IgD-negative memory B cell (primary cell): ENCODE measurements at regions not wholly inside any gene's neighbourhood (a gene's known extent, or its start where the extent isn't known, plus 50 kb on each side); places are given as distances from the start of the nearest gene placed in this dataset.

Experiments used
- H3K27ac Mint-ChIP-seq, 3 donors: one replicate each; pipeline ENCODE4 v1.8.0; 2020 to 2022; ENCODE audit warnings: mild to moderate bottlenecking in 3 of 3, mixed read lengths in 3 of 3, moderate library complexity in 1 of 3
- H3K27me3 Mint-ChIP-seq: one replicate; pipeline ENCODE4 v1.8.0; 2021; ENCODE audit warnings: mixed read lengths
- H3K36me3 Mint-ChIP-seq: one replicate; pipeline ENCODE4 v1.8.0; 2020; ENCODE audit warnings: mild to moderate bottlenecking, mixed read lengths
- H3K4me1 Mint-ChIP-seq, 3 donors: one replicate each; pipeline ENCODE4 v1.8.0; 2020 to 2022; ENCODE audit warnings: mixed read lengths in 3 of 3, mild to moderate bottlenecking in 1 of 3
- H3K4me3 Mint-ChIP-seq, 4 donors: one replicate each; pipeline ENCODE4 v1.8.0; 2020 to 2022; ENCODE audit warnings: mild to moderate bottlenecking in 4 of 4, mixed read lengths in 4 of 4, moderate library complexity in 3 of 4
- H3K9me3 Mint-ChIP-seq, 3 donors: one replicate each; pipeline ENCODE4 v1.8.0; 2020 to 2021; ENCODE audit warnings: mixed read lengths in 3 of 3, mild to moderate bottlenecking in 1 of 3

DNA sequence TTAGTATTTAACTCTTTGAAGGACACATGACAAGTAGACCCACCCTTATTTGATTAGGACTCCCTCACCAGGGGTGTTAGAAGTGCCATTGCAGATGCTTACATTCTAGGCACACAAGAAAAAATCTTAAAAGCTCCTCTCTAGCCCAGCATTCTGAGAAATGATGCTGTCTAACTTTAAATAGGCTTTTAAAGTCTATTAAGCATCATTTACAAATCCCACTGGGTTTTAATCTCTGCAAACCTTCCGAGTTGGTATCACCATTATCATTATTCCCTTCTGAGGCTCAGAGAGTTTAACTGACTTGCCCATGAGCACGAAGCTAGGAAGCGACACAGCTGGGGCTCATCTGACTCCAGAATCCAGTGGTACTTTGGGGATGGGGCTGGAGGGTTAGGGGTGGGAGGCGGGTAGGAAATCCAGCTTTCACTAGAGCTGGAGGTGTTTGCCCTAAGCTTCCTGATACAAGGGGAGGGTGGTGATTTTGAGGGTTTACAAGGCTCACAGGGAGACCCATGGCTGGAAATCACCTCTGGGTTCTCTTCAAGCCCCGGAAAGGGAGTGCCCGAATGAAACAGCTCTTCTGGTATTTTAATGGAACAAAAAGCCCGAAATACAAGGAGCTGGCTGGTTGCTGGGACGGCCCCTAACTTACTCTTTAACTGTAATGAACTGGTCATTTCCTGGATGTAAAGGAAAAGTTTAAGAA lies 109.2 kb upstream of the FUT8 start:
- no peaks in the 10 kb centered on the region for H3K9me3 Mint-ChIP-seq
- no peaks in the 10 kb centered on the region for H3K27me3 Mint-ChIP-seq
- peak overlapping the region; percentile 82 to 99 (median 96) for H3K27ac Mint-ChIP-seq
- H3K4me1 Mint-ChIP-seq, result peaks cover 62 to 68% (median 66%) of the 10 kb centered on the region in 3 donors
- H3K4me3 Mint-ChIP-seq, result peak overlapping the region; percentile 73 to 91 (median 80)
- peaks cover 6% of the 10 kb centered on the region for H3K36me3 Mint-ChIP-seq

DNA sequence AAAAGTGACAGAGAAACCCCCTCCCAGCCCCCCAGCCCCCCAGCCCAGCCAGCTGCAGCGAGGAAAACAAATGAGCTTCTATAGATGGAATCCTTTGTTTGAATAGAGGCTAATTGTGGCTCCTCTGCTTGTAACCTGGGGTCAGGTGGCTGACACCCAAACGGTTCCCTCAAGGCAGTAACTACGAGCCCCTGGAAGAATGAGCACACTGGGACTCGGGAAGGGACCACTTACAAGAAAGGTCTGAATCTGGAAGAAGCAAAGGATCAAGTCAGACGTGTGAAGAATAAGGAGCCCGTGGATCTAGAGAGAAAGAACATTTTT lies 108.7 kb upstream of the FUT8 start:
- peaks cover 65 to 68% (median 67%) of the 10 kb centered on the region in 3 donors for H3K4me1 Mint-ChIP-seq
- H3K27me3 Mint-ChIP-seq, result no peaks in the 10 kb centered on the region
- H3K36me3 Mint-ChIP-seq, result peaks cover 6% of the 10 kb centered on the region
- peak overlapping the region; percentile 82 to 99 (median 96) for H3K27ac Mint-ChIP-seq
- peak overlapping the region; percentile 73 to 91 (median 80) for H3K4me3 Mint-ChIP-seq
- H3K9me3 Mint-ChIP-seq, result no peaks in the 10 kb centered on the region

DNA sequence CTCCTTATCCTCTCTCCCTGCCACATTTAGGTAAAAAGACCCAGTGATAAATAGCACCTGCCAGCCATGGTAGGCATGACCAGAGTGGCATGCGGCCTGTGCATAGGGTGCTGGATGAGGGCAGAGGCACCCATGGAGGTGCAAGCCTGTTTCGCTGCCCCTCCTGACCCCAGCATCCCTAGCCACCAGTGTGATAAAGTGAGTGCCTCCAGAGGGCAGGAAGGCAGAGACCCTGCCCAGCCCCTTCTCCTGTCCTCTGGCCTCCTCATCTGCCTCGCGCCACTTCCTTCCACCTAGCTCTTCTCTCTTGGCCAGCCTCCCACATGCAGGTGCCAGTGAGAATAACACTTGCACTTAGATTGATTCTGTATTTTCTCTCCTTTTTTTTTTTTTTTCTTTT lies 108.3 kb upstream of the FUT8 start:
- Mint-ChIP-seq H3K27me3 (no peaks in the 10 kb centered on the region), H3K9me3 (no peaks in the 10 kb centered on the region), H3K4me1 (peaks cover 65 to 69% (median 67%) of the 10 kb centered on the region in 3 donors), H3K27ac (peak overlapping the region; percentile 82 to 99 (median 96)), H3K36me3 (peaks cover 6% of the 10 kb centered on the region), H3K4me3 (peak overlapping the region; percentile 61 to 87 (median 74))

DNA sequence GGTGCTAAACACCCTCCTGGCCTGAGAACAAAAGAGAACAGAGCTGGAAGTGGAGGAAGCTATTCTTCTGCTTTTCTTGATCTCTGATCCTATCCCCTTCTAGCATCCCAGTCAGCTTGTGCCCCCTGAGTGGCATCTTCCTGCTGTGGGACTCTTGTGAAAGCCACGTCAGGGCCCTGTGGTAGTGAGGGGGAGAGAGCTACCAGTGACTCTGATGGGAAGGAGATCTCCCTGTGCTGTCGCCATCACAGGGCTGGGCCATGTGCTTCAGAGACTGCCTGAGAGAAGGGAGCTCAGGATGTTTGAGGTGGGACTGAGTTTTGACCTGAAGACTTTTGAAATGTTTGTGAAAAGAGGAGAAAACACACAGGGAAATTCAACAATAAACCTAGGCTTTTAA lies 107.6 kb upstream of the FUT8 start:
- H3K4me3 Mint-ChIP-seq, result peak overlapping the region; percentile 39 to 87 (median 80)
- H3K9me3 Mint-ChIP-seq, result no peaks in the 10 kb centered on the region
- no peaks in the 10 kb centered on the region for H3K27me3 Mint-ChIP-seq
- H3K36me3 Mint-ChIP-seq, result peaks cover 6% of the 10 kb centered on the region
- peak overlapping the region; percentile 82 to 99 (median 96) for H3K27ac Mint-ChIP-seq
- peaks cover 61 to 62% (median 62%) of the 10 kb centered on the region in 3 donors for H3K4me1 Mint-ChIP-seq

DNA sequence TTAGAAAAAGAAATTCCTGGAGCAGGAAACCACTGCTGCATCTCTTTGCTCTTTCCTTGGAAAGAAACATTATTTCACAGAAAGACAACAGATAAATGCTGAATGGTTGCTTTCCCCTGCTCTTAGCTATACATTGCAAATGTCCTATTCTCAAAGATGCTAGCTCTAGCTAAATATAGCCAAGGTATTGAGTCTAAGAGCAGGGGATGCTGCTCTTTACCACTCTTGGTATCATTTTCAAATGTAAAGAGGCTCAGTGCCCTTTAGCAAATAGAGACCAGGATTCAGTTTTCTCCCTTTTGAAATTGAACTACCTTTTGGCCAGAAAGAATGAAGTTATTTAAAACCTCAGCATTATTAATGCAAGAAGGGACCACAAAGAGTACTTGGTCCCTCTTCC lies 104.0 kb upstream of the FUT8 start:
- peak overlapping the region in 2 of 3 donors; percentile 46 to 70 for H3K27ac Mint-ChIP-seq

DNA sequence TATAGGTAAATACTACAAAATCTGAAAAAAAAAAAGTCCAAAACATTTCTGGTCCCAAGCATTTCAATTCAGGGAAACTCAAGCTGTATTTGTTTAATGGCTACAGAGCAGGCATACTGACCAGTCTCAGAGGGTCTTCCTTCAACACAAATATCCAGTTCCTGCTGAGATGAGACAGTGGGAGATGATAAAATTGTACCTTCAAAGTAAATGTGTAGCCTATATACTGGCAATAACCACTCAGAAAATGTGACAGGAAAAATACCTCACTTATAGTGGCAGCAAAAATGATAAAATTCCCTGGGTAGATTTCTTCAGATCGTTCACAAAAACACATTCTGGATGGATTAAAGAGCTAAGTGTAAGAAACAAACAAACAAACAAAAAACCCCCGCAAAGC lies 102.0 kb upstream of the FUT8 start:
- H3K27me3 Mint-ChIP-seq, result no peaks in the 10 kb centered on the region
- H3K4me3 Mint-ChIP-seq, result peak overlapping the region in 2 of 4 donors; percentile 69 to 73
- H3K4me1 Mint-ChIP-seq, result peaks cover 47 to 54% (median 51%) of the 10 kb centered on the region in 3 donors
- peaks cover 0 to 4% (median 0%) of the 10 kb centered on the region in 3 donors for H3K9me3 Mint-ChIP-seq
- H3K36me3 Mint-ChIP-seq, result peaks cover 14% of the 10 kb centered on the region
- peak overlapping the region in 2 of 3 donors; percentile 1 to 76 for H3K27ac Mint-ChIP-seq

More for the DNA sequence above, 104.0 kb upstream of the FUT8 start:
- Mint-ChIP-seq H3K4me1 (peaks cover 54 to 58% (median 55%) of the 10 kb centered on the region in 3 donors), H3K27me3 (no peaks in the 10 kb centered on the region), H3K9me3 (peaks cover 0 to 4% (median 0%) of the 10 kb centered on the region in 3 donors), H3K36me3 (peaks cover 11% of the 10 kb centered on the region), H3K4me3 (no peak overlapping the region)

DNA sequence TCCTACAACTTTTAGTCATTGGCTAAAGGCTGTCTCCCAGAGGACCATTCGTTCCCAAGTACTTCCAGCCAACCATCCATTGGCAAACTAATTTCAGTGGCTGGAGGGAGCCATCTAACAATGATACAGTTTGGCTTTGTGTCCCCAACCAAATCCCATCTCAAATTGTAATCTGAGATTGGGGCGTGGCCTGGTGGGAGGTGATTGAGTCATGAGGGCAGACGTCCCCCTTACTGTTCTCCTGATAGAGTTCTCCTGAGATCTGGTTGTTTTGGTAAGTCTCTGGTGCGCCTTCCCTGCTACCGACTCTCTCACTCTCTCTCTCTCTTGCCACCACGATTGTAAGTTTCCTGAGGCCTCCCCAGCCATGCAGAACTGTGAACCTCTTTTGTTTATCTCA lies 99.7 kb upstream of the FUT8 start:
- peaks cover 0 to 4% (median 0%) of the 10 kb centered on the region in 3 donors for H3K9me3 Mint-ChIP-seq
- H3K4me3 Mint-ChIP-seq, result peak overlapping the region in 3 of 4 donors; percentile 48 to 81 (median 80)
- H3K4me1 Mint-ChIP-seq, result peaks cover 44 to 56% (median 55%) of the 10 kb centered on the region in 3 donors
- no peaks in the 10 kb centered on the region for H3K27me3 Mint-ChIP-seq
- H3K27ac Mint-ChIP-seq, result peak overlapping the region; percentile 53 to 85 (median 78)
- peaks cover 17% of the 10 kb centered on the region for H3K36me3 Mint-ChIP-seq

DNA sequence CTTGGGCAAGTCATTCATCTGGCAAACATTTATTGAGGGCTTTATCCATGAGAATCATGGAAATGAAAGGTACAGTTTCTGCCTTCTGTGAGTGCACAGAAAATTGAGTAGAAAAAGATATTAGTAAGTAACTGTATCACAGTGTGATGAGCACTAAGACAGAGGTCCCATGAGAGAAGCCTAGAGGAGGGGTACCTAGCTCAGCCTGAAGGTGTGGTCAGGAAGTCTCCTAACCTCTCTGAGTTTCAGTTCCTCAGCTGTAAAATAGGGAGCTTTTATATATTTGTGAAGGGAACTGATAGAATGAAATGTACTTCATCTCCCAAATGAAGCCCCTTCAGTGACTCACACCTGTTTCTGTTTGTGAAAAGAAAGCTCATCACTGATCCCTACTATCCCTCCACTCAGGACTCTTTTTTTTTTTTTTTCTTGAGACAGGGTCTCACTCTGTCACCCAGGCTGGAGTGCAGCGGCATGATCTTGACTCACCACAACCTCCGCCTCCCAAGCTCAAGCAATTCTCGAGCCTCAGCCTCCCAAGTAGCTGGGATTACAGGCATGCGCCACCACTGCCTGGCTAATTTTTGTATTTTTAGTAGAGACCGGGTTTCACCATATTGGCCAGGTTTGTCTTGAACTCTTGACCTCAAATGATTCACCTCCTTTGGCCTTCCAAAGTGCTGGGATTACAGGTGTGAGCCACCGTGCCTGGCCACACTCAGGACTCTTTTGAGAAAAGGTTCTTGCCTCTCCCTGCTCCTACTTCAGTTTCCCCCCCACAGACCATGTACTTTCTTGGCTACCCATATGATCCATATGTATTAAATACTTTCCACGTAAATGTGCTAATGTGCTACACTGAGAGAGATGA lies 93.7 kb upstream of the FUT8 start:
- Mint-ChIP-seq H3K36me3 (peaks cover 10% of the 10 kb centered on the region), H3K4me1 (peaks cover 61 to 67% (median 67%) of the 10 kb centered on the region in 3 donors), H3K27ac (peak overlapping the region; percentile 96 to 98 (median 96)), H3K9me3 (no peaks in the 10 kb centered on the region), H3K4me3 (peak overlapping the region; percentile 95 to 99 (median 98)), H3K27me3 (no peaks in the 10 kb centered on the region)

DNA sequence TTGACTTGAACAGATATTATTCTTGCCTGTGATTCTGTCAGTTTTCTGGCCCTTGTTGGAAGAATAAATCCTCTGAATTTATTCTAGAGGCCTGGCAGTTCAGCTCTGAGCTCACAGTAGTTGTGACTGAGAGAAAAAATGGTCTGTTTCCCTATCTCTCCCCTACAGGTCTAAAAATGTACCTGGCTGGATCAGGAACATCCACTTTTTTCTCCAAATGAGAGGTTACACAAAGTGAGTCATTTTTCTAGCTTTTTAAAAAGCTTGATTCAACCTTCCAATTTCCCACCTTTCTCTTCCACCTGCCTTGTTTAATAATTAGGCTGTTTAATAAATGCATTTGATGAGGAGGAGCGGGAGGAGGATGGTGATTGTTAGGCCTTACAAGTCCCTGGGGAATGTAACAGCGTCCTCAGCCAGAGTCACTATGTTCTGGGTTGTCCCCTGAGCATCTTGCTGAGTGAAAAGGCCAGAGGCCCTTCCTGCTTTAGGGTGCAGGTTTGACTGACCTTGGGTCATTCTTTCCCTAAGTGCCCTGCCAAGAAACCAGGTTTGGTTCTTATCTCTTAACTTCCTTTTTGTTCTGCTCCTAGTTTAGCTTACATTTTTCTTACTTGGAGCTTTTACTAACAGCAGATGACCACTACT lies 91.7 kb upstream of the FUT8 start:
- Mint-ChIP-seq H3K4me3 (peak overlapping the region in 3 of 4 donors; percentile 39 to 99 (median 44)), H3K27me3 (no peaks in the 10 kb centered on the region), H3K9me3 (no peaks in the 10 kb centered on the region), H3K27ac (peak overlapping the region; percentile 65 to 98 (median 84)), H3K4me1 (peaks cover 57 to 61% (median 60%) of the 10 kb centered on the region in 3 donors), H3K36me3 (peaks cover 7% of the 10 kb centered on the region)

DNA sequence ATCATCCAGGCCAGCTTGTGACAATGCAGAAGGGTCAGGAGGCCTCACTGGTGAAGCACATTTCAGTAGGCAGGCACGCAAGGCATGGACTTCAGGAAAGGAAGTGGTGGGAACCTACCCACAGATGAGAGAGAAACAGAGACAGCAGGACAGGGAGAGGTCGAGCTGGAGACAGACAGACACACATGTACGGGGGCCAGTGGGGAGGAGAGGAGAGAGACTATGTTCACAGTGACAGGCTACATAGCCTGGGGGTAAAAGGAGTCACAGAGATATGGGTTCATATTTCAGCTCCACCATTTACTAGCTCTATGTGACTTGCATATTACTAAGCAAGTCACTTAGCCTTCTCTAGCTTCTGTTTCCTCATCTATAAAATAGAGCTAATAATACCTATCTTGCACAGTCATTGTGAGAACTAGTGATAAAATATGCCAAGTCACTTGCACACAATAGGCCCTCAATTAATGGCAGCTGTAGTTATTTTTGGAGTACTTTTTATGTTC lies 91.1 kb upstream of the FUT8 start:
- no peaks in the 10 kb centered on the region for H3K9me3 Mint-ChIP-seq
- H3K27me3 Mint-ChIP-seq, result no peaks in the 10 kb centered on the region
- peaks cover 3% of the 10 kb centered on the region for H3K36me3 Mint-ChIP-seq
- peak overlapping the region in 3 of 4 donors; percentile 44 to 99 (median 80) for H3K4me3 Mint-ChIP-seq
- H3K27ac Mint-ChIP-seq, result peak overlapping the region; percentile 65 to 98 (median 84)
- H3K4me1 Mint-ChIP-seq, result peaks cover 56 to 62% (median 56%) of the 10 kb centered on the region in 3 donors

DNA sequence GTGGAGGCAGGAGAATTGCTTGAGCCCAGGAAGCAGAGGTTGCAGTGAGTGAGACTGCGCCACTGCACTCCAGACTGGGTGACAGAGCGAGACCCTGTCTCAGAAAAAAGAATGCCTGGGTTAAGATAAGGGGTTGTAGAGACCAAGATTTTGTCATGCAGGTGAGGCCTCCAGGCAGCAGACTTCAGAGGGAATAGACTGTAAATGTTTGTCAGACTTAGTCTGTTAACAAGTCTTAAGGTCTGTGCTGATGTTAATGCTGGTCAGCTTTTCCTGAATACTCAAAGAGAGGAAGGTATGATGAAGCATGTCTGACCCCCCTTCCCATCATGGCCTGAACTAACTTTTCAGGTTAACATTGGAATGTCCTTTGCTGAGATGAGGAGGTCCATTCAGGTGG lies 83.0 kb upstream of the FUT8 start:
- peaks cover 45 to 55% (median 46%) of the 10 kb centered on the region in 3 donors for H3K4me1 Mint-ChIP-seq
- H3K9me3 Mint-ChIP-seq, result no peaks in the 10 kb centered on the region
- no peaks in the 10 kb centered on the region for H3K27me3 Mint-ChIP-seq
- peak overlapping the region in 1 of 4 donors; percentile 86 for H3K4me3 Mint-ChIP-seq
- no peaks in the 10 kb centered on the region for H3K36me3 Mint-ChIP-seq
- peak overlapping the region in 2 of 3 donors; percentile 15 to 85 for H3K27ac Mint-ChIP-seq

DNA sequence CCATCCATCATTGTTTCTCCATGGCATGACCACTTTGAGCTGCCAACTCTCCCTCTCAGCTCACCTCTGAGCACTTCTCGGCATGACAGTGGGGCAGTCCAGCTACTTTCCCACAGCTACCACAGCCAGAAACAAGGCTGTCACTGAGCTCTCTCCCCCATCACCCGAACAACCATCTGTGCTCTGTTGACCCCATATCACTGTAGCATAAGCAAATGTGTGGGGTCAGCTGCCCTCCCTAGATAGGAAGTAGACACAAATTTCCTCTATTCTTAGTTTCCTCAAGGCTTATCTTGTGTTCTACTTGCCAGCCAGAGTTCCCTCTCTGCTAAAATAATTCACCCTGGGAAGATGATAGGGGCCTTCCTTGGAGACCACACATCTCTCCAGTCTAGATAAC lies 82.6 kb upstream of the FUT8 start:
- Mint-ChIP-seq H3K36me3 (no peaks in the 10 kb centered on the region), H3K4me1 (peaks cover 43 to 59% (median 50%) of the 10 kb centered on the region in 3 donors), H3K4me3 (peak overlapping the region in 3 of 4 donors; percentile 25 to 86 (median 52)), H3K9me3 (no peaks in the 10 kb centered on the region), H3K27ac (peak overlapping the region; percentile 15 to 88 (median 85)), H3K27me3 (no peaks in the 10 kb centered on the region)

DNA sequence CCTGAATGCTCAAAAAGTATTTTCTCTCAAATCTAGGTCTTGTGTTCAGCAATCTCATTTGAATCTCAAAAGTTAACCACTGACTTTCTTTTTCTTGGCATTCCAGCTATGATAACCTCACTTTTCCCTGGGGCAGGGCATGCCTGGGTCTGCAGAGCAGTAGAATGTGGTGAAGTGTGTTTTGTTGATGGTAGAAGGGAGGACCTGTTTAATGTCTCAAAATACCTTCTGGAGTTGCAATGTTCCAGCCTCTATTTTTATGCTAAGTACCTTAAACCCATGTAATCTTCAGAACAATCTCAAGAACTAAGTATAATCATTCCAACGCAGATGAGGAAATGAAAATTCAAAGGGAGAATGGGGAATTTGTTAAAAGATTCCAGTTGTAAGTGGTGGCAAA lies 82.1 kb upstream of the FUT8 start:
- H3K27ac Mint-ChIP-seq, result peak overlapping the region; percentile 15 to 85 (median 55)
- H3K36me3 Mint-ChIP-seq, result no peaks in the 10 kb centered on the region
- H3K4me1 Mint-ChIP-seq, result peaks cover 46 to 63% (median 52%) of the 10 kb centered on the region in 3 donors
- no peaks in the 10 kb centered on the region for H3K9me3 Mint-ChIP-seq
- H3K27me3 Mint-ChIP-seq, result no peaks in the 10 kb centered on the region
- H3K4me3 Mint-ChIP-seq, result peak overlapping the region; percentile 25 to 86 (median 41)

DNA sequence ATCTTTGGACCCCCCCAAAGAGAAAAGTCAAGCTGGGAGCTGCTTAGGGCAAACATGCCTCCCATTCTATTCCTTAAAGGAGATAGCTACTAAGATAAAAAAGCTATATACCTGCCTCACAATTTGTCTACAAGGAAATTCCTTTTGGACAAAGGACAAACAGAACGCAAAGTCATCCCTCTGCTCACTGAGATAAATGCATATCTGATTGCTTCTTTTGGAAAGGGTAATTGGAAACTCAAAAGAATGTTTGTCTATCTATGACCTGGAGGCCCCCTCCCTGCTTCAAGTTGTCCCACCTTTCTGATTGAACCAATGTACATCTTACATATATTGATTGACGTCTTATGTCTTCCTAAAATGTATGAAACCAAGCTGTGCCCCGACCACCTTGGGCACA lies 80.9 kb upstream of the FUT8 start:
- Mint-ChIP-seq H3K4me3 (peak overlapping the region in 3 of 4 donors; percentile 18 to 61 (median 19)), H3K36me3 (no peaks in the 10 kb centered on the region), H3K27me3 (no peaks in the 10 kb centered on the region), H3K9me3 (no peaks in the 10 kb centered on the region), H3K27ac (peak overlapping the region; percentile 59 to 72 (median 61)), H3K4me1 (peaks cover 56 to 65% (median 58%) of the 10 kb centered on the region in 3 donors)
